ENCODE measurements at regions not wholly inside any gene's neighbourhood (a gene's known extent, or its start where the extent isn't known, plus 50 kb on each side); places are given as distances from the start of the nearest gene placed in this dataset.
"Not testable (repeated sequence)": the region's sequence is repeated elsewhere in the genome, so short reads cannot be mapped to it uniquely, and the experiment has no call there.

- Mint-ChIP-seq H3K4me3 (no peak overlapping the region), H3K27me3 (ENCODE audit: low read depth) (no peaks in the 10 kb centered on the region), H3K4me1 (ENCODE audit: low read depth) (peaks cover 7% of the 10 kb centered on the region), H3K9me3 (no peaks in the 10 kb centered on the region), H3K36me3 (ENCODE audit: low read depth) (no peaks in the 10 kb centered on the region), H3K27ac (no peak overlapping the region)
These were observed 168.4 kb upstream of the WSCD1 start for GRCh38 chr17:5901731-5902130.

- H3K27ac Mint-ChIP-seq: no peak overlapping the region
- H3K9me3 Mint-ChIP-seq: no peaks in the 10 kb centered on the region
- H3K4me1 Mint-ChIP-seq (ENCODE audit: low read depth): peaks cover 5% of the 10 kb centered on the region
- H3K4me3 Mint-ChIP-seq: no peak overlapping the region
- H3K27me3 Mint-ChIP-seq (ENCODE audit: low read depth): no peaks in the 10 kb centered on the region
- H3K36me3 Mint-ChIP-seq (ENCODE audit: low read depth): no peaks in the 10 kb centered on the region
These were observed 167.7 kb upstream of the WSCD1 start for GRCh38 chr17:5902181-5903140.

GRCh38 chr17:5911919-5912318, 158.3 kb upstream of the WSCD1 start:
- no peaks in the 10 kb centered on the region for H3K36me3 Mint-ChIP-seq (ENCODE audit: low read depth)
- H3K4me3 Mint-ChIP-seq: no peak overlapping the region
- no peak overlapping the region for H3K27ac Mint-ChIP-seq
- H3K9me3 Mint-ChIP-seq: no peaks in the 10 kb centered on the region
- H3K27me3 Mint-ChIP-seq (ENCODE audit: low read depth): no peaks in the 10 kb centered on the region
- H3K4me1 Mint-ChIP-seq (ENCODE audit: low read depth): no peaks in the 10 kb centered on the region

DNA sequence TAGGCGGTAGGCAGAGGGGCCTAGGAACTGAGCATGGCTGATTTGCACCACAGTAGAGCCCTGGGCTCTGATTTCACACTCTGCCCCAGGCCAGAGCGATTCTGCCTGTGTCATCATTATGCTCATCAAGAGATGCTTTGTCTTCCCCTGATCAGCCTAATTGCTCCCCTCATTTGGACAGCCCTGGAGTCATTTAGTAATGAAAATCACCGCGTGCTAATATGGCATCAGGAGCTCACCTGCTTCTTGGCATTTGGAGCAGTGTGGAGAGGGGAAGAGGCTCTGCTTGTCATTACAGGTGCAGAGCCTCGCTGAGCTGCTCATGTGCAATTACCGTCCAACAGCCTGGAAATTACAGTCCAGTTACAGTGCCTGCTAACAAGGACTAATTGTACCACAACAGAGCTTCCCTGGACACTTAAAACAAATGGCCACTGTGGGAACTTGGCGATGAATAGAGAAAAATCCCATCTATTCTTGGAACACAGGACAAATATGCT, 157.1 kb upstream of the WSCD1 start:
- Mint-ChIP-seq H3K9me3 (no peaks in the 10 kb centered on the region), H3K27me3 (ENCODE audit: low read depth) (no peaks in the 10 kb centered on the region), H3K27ac (no peak overlapping the region), H3K36me3 (ENCODE audit: low read depth) (no peaks in the 10 kb centered on the region), H3K4me1 (ENCODE audit: low read depth) (no peaks in the 10 kb centered on the region), H3K4me3 (no peak overlapping the region)

DNA sequence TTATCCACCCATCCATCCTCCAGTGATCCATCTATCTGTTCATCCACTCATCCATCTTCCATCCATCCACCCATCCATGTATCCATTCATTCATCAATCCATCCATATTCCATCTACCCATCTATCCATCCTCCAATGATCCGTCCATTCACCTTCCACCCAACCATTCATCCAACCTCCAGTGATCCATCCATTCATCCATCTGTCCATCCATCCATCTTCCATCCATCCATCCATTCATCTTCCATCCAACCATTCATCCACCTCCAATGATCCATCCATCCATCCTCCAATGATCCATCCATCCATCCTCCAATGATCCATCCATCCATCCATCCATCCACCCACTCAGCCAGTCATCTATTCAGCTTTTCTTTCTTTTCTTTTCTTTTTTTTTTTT, 156.5 kb upstream of the WSCD1 start:
- no peaks in the 10 kb centered on the region for H3K36me3 Mint-ChIP-seq (ENCODE audit: low read depth)
- H3K4me1 Mint-ChIP-seq (ENCODE audit: low read depth): no peaks in the 10 kb centered on the region
- H3K9me3 Mint-ChIP-seq: no peaks in the 10 kb centered on the region
- no peaks in the 10 kb centered on the region for H3K27me3 Mint-ChIP-seq (ENCODE audit: low read depth)
- no peak overlapping the region for H3K4me3 Mint-ChIP-seq
- no peak overlapping the region for H3K27ac Mint-ChIP-seq

DNA sequence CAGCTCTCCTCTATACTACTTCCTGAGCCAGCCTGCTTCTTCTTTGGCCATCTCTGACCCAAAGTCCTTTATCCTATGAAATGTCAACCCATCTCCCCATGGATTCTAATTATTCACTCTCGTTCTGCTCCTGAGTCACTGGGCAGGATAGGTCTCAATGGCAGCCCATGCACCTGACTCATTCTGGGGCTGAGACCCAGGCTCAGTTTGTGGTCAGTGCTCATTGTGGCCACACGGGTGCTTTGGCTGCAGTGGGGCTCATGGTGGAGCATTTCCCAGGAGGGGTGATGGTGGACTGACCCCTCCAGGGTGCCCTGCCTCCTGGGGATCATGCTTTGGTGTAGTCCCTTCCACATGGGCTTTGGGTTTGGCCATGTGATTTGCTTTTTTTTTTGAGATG, 154.8 kb upstream of the WSCD1 start:
- H3K27me3 Mint-ChIP-seq (ENCODE audit: low read depth): no peaks in the 10 kb centered on the region
- no peaks in the 10 kb centered on the region for H3K36me3 Mint-ChIP-seq (ENCODE audit: low read depth)

DNA sequence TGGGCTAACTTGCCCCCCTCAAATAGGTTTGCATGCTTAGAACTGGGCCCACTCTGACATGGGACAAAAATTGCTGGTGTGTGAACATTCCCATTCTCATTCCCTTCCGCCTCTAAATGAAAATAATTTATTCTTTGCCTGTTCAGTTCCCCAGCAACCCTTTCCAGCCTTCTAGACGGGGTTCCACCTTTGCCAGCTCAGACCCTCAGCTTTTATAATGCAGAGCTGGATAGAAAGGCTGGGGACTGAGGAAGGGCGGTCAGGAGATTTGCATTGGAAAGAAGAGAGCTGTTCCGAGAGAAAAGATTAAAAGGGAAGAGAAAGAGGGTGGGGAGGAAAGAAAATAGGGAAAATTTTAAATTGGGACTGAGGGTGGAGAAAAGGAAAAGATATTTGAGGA, 151.1 kb upstream of the WSCD1 start:
- Mint-ChIP-seq H3K27ac (no peak overlapping the region), H3K36me3 (ENCODE audit: low read depth) (no peaks in the 10 kb centered on the region), H3K27me3 (ENCODE audit: low read depth) (no peaks in the 10 kb centered on the region), H3K9me3 (no peaks in the 10 kb centered on the region), H3K4me1 (ENCODE audit: low read depth) (no peaks in the 10 kb centered on the region), H3K4me3 (no peak overlapping the region)

More for the DNA sequence above, 154.8 kb upstream of the WSCD1 start:
- Mint-ChIP-seq H3K9me3 (no peaks in the 10 kb centered on the region), H3K27ac (no peak overlapping the region), H3K4me1 (ENCODE audit: low read depth) (no peaks in the 10 kb centered on the region), H3K4me3 (no peak overlapping the region)

DNA sequence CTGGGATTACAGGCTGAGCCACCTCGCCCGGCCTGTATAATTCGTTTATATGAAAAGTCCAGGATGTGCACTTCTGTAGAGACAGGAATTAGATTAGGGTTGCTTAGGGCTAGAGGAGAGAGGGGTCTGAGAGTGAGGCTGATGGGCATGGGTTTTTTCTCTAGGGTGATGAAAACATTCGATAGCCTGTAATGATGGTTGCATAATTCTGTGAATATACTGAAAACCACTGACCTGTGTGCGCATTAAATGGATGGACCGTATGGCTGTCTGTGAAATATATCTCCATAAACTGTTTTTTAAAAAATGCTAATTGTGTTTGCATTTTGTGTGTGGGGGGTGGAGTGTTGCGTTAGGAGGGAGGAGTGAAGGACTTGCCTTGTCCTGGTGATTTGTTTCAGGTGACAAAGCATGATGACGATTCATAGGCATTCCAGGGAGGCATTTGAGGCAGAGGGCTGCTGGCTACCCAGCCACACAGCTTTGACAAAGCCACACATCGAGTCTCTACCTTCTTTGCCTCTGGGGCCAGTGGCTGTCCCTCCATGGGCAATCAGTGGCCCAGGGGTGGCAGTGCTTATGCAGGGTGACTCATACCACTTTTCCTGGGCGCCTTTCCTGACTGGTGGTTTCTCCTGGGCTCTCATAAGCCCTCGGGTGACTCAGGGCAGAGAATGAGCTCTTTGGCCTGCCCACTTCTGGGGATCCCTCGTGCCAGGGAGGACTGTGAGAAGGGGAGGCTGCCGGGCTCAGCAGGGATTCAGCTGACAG, 148.5 kb upstream of the WSCD1 start:
- H3K9me3 Mint-ChIP-seq: no peaks in the 10 kb centered on the region
- H3K4me3 Mint-ChIP-seq: no peak overlapping the region
- no peaks in the 10 kb centered on the region for H3K36me3 Mint-ChIP-seq (ENCODE audit: low read depth)
- H3K27ac Mint-ChIP-seq: no peak overlapping the region
- H3K27me3 Mint-ChIP-seq (ENCODE audit: low read depth): no peaks in the 10 kb centered on the region
- H3K4me1 Mint-ChIP-seq (ENCODE audit: low read depth): no peaks in the 10 kb centered on the region

DNA sequence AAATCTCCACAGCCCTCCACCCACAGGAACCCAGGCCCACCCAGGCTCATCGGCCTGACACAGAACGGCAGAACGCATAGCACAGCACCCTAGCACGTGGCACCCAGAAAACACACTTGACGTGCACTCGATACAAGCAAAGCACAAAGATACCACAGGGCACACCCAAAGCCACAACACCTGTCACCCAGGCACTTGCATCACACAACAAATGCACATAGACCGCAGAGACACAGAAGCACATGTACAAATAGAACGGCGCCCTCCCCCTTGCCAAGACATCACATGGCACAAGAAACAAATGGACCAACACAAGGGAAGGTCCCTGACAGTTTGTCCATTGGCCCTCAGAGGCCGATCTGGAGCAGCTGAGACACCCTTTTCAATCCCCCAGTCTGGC, 147.7 kb upstream of the WSCD1 start:
- Mint-ChIP-seq H3K27ac (no peak overlapping the region), H3K9me3 (no peaks in the 10 kb centered on the region), H3K27me3 (ENCODE audit: low read depth) (no peaks in the 10 kb centered on the region), H3K4me3 (no peak overlapping the region), H3K36me3 (ENCODE audit: low read depth) (no peaks in the 10 kb centered on the region), H3K4me1 (ENCODE audit: low read depth) (no peaks in the 10 kb centered on the region)

DNA sequence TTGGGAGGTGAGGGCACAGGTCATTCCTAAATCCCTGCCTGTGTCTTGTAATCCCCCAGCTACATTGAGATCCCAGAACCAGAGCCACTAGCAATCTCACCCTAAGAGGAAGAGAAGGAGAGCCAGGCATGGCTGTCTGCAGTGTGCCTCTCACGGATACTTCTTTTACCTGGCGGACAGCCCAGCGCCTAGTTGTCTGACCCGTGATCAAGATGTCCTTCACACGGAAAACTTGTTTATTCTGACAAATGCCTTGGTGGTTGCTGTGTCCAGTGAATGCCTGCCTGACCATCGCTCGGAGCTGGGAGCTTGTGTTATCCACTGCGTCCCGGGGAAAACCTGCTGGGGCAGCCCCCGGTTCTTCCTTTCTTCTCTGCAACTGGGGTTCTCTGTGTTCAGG, 140.5 kb upstream of the WSCD1 start:
- Mint-ChIP-seq H3K27ac (no peak overlapping the region), H3K27me3 (ENCODE audit: low read depth) (no peaks in the 10 kb centered on the region)

GRCh38 chr17:5930555-5930954, 139.6 kb upstream of the WSCD1 start:
- not testable (repeated sequence) for H3K27ac Mint-ChIP-seq; H3K4me1 Mint-ChIP-seq (ENCODE audit: low read depth); H3K9me3 Mint-ChIP-seq; H3K36me3 Mint-ChIP-seq (ENCODE audit: low read depth); H3K27me3 Mint-ChIP-seq (ENCODE audit: low read depth); H3K4me3 Mint-ChIP-seq

More for the DNA sequence above, 140.5 kb upstream of the WSCD1 start:
- H3K9me3 Mint-ChIP-seq: peaks cover 5% of the 10 kb centered on the region
- no peaks in the 10 kb centered on the region for H3K4me1 Mint-ChIP-seq (ENCODE audit: low read depth)
- no peaks in the 10 kb centered on the region for H3K36me3 Mint-ChIP-seq (ENCODE audit: low read depth)
- H3K4me3 Mint-ChIP-seq: no peak overlapping the region

DNA sequence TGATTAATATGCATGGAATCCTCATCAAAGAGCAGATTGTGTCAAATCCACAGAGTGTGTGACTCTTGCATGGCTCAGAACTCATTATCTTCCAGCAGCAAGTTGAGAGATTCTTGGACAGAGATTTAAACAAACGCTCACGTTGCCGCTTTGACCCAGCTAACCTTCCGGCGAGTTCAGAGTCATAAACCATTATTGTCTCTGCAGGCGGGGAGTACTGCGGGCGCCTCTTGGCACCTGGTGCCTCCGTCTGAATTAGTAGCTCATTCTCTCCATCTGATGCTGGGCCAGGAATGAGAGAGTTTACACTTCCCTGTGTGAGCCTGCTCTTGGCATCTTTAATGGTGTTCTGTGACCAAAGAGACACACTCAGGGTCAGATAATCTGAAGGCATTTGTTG, 138.6 kb upstream of the WSCD1 start:
- H3K4me1 Mint-ChIP-seq (ENCODE audit: low read depth): no peaks in the 10 kb centered on the region
- no peaks in the 10 kb centered on the region for H3K36me3 Mint-ChIP-seq (ENCODE audit: low read depth)
- H3K9me3 Mint-ChIP-seq: peaks cover 5% of the 10 kb centered on the region
- H3K27ac Mint-ChIP-seq: no peak overlapping the region
- no peak overlapping the region for H3K4me3 Mint-ChIP-seq
- H3K27me3 Mint-ChIP-seq (ENCODE audit: low read depth): no peaks in the 10 kb centered on the region

DNA sequence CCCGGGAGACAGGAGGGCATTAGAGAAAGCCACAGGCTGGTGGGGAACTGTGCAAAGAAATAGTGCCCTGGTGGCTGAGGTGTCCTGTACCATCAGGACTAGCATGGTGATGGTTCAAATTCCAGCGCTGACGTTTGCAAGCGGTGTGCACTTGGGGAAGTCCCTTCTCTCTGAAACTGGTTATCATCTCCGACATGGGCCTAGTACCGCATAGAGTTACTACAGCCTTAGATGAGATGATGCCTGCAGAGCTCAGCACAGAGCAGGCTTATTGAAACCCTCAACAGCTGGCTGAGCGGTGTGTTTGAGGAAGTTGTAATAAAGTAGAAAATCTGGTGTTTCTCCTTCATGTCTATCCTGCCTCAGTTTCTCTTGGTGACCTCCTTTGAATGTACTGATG, 136.7 kb upstream of the WSCD1 start:
- Mint-ChIP-seq H3K9me3 (peaks cover 5% of the 10 kb centered on the region), H3K4me3 (no peak overlapping the region), H3K36me3 (ENCODE audit: low read depth) (no peaks in the 10 kb centered on the region), H3K27ac (no peak overlapping the region), H3K4me1 (ENCODE audit: low read depth) (no peaks in the 10 kb centered on the region), H3K27me3 (ENCODE audit: low read depth) (no peaks in the 10 kb centered on the region)

DNA sequence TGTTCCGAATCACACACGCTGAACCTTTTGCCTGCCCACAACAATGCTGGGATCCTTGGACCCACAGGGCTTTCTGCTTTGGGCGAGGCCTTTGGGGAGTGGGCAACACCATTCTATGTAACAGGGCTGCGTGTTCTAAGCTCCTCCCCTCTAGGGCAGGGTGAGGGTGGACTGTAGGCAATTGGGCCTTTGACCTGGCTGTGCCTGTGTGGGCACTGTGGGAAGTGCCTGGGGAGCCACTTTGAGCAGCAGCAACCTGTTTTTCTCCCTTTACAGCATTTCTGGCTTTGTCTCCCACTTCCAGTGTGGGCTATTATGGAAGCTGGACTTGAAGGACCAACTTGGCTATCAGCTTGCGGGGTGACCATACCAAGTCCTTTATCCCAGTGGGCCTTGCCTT, 128.9 kb upstream of the WSCD1 start:
- H3K4me3 Mint-ChIP-seq: no peak overlapping the region
- no peaks in the 10 kb centered on the region for H3K9me3 Mint-ChIP-seq
- no peak overlapping the region for H3K27ac Mint-ChIP-seq
- H3K4me1 Mint-ChIP-seq (ENCODE audit: low read depth): no peaks in the 10 kb centered on the region
- peaks cover 6% of the 10 kb centered on the region for H3K27me3 Mint-ChIP-seq (ENCODE audit: low read depth)
- H3K36me3 Mint-ChIP-seq (ENCODE audit: low read depth): no peaks in the 10 kb centered on the region

DNA sequence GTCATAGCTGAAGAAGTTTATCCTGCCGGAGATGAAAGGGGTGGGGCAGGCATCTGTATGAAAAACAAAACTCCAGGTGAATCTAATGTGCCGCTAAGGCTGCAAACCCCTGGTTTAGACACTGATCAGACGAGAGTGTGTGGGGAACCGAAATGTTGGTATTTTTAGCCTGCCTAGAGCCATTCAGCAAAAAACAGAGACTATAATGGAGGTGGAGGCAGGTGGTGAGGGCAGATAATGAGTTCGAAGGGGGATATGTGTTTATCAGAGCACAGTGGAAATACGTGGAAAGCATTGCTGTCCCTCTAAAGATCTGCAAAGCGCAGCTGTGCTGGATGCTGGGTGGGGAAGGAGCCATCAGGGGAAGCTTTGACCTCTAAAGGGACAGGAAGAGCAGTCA, 127.5 kb upstream of the WSCD1 start:
- no peaks in the 10 kb centered on the region for H3K36me3 Mint-ChIP-seq (ENCODE audit: low read depth)
- no peaks in the 10 kb centered on the region for H3K9me3 Mint-ChIP-seq
- no peak overlapping the region for H3K4me3 Mint-ChIP-seq
- no peaks in the 10 kb centered on the region for H3K4me1 Mint-ChIP-seq (ENCODE audit: low read depth)
- no peak overlapping the region for H3K27ac Mint-ChIP-seq
- H3K27me3 Mint-ChIP-seq (ENCODE audit: low read depth): peaks cover 6% of the 10 kb centered on the region

Measured in T-helper 1 cell treated with Interleukin-12 subunit alpha and Interleukin-12 subunit beta and Interleukin-4 antibody, amounts not matched to agents 30 μg/mL and 1 μg/mL, for 36 hours (primary cell).